NB4 (cell line): ENCODE measurements at regions not wholly inside any gene's neighbourhood (a gene's known extent, or its start where the extent isn't known, plus 50 kb on each side); places are given as distances from the start of the nearest gene placed in this dataset.

Experiments used
- CTCF ChIP-seq: IDR thresholded peaks from one replicate; pipeline ENCODE4 v1.5.1; 2012; ENCODE audit warnings: low read depth, low read length
- POLR2A ChIP-seq: IDR thresholded peaks from 2 replicates; pipeline ENCODE4 v1.6.1; 2011; ENCODE audit warnings: mild to moderate bottlenecking; ENCODE audit not compliant: insufficient read length; ENCODE audit errors: extremely low read depth

DNA sequence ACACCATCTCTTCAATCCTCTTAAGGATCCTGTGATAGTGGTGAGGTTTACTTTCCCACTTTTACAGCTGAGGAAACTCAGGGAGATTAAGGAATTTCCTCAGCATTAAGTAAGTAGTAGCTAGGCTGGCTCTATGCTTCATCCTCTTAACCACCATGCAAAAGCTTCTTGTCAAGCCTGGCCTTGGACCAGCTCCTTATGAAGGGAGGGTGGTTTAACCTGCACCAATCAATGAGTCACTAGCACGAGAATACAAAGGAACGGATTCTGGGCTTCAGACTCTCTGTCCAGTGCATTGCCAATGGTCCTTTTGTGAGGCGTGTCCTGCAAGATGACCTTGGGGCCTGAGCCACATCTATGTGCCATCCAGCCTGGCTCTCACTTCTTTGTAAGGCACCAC, 202.0 kb upstream of the CFAP20DC start:
- no peak for TF ChIP-seq CTCF
- TF ChIP-seq POLR2A = no peak
